ENCODE measurements at regions not wholly inside any gene's neighbourhood (a gene's known extent, or its start where the extent isn't known, plus 50 kb on each side); places are given as distances from the start of the nearest gene placed in this dataset.

DNA sequence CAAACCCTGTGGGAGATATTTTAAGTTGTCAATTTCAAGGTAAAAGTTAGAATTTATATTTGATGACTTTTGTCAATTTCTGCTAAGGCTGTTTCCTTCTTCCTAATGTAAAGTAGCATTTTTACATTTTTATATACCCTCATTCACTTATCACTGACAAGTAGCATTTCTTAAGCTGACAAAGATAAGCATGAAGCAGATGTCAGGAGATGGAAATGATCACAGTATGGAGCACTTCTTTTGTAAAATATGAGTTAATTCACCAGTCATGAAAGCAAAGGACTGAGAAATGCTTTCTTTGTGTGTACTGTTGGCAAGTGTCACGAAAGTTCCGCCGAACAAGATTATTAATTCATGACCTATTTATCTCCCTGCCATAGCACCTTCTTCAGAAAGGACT lies 503.9 kb downstream of the DNAJB9 start:
- DNase-seq (ENCODE audit: extremely low read depth in 1 of 11, low read depth in 9 of 11, low spot score in 4 of 11) = no peak

DNA sequence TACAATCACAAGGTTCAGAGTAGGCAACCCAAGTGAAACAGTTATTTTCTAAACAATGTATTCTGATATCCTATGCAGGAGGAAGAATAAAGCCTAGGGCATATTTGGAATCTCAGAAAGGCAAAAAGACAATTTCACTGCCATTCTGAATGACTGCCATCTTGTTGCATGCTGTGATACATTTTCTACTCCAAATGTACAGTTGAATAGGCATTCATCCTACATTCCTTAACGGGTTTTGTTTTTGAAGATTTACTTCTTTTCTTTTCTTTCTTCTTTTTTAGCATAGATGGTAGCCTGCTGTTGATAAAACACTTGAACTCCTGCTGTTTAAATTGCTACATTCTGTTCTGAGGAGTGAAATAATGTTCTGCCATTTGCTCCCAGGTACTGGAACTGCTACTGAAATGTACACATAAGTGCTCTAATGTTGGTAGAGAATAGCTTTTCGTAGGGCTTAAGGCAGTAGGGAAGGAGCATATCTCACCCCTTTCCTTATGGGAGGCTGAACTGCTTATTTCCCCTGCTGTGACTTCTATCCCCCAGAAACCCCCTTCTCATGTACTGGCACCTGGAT lies 506.8 kb downstream of the DNAJB9 start:
- no peak for DNase-seq (ENCODE audit: extremely low read depth in 1 of 11, low read depth in 9 of 11, low spot score in 4 of 11)

DNA sequence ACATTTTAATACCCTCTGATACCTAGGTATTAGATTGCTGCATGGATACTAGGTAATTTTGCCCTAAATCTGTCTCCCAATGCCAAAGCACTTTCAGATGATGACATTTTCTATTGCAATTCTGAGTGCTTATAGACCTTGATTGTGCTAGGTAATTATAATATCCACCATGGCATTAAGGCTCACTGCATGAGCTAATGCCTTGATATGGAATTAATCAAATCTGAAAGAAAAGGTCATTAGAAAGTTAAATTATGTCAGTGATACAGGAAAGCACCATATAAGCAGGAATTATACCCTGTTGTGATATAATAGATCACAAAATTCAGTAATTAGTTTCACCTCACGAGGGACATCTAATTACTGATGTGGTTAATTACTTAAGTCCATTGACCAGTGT lies 521.4 kb downstream of the DNAJB9 start:
- DNase-seq (ENCODE audit: extremely low read depth in 1 of 11, low read depth in 9 of 11, low spot score in 4 of 11) = no peak

DNA sequence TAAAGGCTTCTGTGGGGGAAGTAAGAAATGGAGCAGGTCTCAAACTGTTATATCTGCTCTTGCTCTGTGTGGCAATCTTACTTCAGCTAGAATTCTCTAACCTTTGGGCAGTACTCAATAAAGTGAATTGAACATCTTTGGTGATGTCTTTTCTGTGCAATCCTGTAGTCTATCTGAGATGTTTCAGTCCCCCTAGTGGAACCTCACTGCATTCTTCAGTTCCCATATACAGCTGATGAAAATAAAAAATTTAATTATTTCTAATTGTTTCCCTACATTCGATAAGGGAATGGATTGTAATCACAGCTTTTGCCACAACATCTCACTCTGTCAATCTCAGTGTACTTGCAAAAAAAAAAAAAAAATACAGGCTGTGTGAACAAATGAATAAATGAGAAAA lies 522.6 kb downstream of the DNAJB9 start:
- DNase-seq (ENCODE audit: extremely low read depth in 1 of 11, low read depth in 9 of 11, low spot score in 4 of 11) = no peak

DNA sequence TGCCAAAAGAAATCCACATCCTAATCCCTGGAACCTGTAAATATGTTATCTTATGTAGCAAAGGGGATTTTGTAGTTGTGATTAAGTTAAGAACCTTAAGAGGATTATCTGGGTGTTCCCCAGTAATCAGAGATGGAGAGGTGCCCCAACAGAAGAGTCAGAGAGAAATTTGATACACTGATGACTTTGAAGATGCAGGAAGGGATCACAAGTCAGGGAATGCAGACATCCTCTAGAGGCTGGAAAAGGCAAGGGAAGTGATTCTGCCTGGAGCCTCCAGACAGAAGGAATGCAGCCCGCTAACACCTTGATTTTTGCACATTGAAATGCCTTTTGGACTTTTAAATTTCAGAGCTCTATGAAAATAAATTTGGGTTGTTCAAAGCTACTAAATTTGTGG lies 531.7 kb downstream of the DNAJB9 start:
- no peak for DNase-seq (ENCODE audit: extremely low read depth in 1 of 11, low read depth in 9 of 11, low spot score in 4 of 11)

DNA sequence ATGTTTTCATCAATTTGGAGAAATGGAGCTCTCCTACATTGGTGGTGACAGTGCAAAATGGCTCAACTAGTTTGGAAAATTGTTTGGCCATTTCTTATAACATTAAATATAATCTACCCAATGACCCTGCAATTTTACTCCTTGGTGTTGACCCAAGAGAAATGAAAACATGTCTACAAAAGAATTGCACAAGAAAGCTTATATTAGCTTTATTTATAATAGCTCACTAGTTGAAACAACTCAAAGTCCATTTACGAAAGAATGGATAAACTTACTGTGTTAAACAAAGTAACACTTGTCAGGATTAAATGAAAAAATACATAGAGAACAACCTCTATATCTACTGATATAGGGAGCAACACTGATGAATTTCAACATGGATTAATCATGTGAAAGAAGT lies 539.9 kb downstream of the DNAJB9 start:
- no peak for DNase-seq (ENCODE audit: extremely low read depth in 1 of 11, low read depth in 9 of 11, low spot score in 4 of 11)

DNA sequence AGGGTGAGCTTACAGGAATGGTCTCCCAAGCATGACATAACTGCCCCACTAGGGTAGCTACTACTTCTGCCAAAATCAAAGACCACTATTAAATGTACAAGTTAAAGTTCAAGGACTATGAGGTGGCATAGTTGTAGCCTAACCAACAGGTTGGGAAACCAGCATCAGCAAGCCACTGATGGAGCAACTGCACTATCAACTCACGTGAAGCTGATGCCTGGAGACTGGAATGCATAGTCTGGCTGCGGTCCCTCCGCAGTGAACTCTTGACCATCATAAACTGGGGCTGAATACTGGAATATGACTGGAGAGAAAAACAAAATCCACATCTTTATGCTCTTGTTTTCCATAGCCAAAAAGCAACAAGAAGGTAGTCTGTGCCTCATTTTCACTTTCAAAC lies 541.4 kb downstream of the DNAJB9 start:
- no peak for DNase-seq (ENCODE audit: extremely low read depth in 1 of 11, low read depth in 9 of 11, low spot score in 4 of 11)

DNA sequence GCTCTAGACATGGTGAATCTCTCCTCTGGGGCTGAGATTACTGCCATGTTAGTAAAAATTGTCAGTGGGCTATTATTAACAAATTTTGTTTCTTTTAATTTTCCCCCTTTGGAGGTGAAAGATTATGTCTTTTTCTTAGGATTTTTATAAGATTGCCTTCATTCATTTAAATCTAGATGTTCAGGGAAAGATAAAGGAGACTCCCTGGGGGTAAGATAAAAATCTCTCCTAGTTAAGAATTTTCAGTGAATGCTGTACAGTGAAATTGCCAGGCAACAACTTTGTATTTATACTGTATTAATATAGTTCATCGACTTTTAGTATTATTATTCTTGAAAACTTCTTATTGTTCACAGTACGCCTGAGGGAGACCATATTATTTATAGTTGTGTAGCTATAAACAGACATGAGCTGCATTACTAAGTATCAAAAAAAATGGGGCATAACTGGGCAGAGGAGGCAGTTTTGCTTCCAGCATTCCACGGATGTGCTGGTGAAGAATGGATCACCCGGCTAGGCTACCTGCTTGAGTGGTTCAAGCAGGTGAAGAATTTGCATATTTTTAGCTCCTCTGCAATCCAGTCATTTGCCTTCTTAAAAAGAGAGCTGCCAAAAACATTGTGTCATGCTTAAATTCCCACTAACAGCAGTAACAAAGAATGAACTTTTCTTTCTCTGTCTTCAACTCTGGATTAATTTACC lies 552.1 kb downstream of the DNAJB9 start:
- no peak for DNase-seq (ENCODE audit: extremely low read depth in 1 of 11, low read depth in 9 of 11, low spot score in 4 of 11)

DNA sequence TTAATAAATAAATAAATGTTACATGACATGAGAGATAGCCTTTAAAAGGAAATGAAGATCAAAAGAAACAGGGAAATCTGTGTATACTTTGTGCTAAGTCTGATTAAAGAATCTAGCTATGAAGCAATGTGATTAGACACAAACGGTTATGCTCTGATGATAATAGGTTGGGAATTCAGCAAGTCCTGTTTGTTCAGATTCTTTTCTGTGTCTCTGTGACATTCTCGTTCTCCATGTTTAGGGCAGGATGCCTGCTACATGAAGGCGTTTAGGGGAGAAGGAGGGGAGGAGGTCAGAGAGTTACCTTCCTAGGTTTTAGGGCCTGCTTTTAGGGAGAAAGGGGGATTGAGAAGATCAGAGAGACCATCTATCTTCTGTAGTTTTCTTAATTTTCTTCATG lies 555.3 kb downstream of the DNAJB9 start:
- DNase-seq (ENCODE audit: extremely low read depth in 1 of 11, low read depth in 9 of 11, low spot score in 4 of 11) = no peak

DNA sequence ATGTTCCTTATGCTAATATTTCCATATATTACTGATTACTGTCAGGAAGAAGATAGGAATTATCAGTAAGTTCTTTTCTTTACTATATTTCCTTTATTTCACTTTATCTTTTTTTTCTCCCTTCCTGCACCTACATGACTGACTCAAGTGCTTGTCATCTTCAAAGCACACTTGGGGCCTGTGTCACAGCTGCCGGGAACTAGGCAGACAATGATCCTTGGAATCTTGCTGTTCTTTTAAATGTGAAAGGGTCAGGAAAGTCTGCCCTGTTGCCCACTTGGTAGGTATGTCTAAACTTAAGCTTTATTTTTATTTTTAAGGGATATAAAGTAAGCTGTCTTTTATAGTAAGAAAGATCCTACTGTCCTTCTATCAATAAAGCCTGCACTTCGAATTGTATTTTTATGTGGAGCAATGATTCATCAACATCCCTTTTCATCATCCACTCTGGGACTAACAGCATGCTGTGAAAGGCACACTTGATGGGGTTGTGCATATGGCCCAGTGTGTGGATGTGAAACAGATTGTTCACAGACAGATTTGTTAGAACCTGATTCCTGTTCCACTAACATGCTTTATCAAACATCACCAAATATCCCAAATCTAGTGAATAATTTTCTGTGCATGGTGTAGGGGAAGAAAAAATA lies 556.9 kb downstream of the DNAJB9 start:
- no peak for DNase-seq (ENCODE audit: extremely low read depth in 1 of 11, low read depth in 9 of 11, low spot score in 4 of 11)

DNA sequence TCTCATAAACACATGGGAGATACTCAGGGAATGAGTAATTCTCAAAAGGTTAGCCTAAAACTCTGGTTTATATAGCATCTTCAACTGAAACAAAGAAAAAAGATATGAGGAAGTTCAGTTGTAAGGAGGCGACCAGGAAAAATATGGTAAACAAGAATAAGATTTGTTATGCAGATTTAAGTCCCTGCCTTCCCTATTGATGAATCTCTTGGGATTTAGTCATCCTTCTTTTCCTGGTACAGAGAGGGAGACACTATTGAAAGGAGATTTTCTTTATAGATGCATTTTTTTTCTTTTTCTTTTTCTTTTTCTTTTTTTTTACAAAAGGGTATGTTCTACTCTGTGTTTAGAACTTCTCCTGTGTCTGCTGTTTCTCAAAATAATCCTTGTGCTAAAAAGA lies 557.5 kb downstream of the DNAJB9 start:
- no peak for DNase-seq (ENCODE audit: extremely low read depth in 1 of 11, low read depth in 9 of 11, low spot score in 4 of 11)

DNA sequence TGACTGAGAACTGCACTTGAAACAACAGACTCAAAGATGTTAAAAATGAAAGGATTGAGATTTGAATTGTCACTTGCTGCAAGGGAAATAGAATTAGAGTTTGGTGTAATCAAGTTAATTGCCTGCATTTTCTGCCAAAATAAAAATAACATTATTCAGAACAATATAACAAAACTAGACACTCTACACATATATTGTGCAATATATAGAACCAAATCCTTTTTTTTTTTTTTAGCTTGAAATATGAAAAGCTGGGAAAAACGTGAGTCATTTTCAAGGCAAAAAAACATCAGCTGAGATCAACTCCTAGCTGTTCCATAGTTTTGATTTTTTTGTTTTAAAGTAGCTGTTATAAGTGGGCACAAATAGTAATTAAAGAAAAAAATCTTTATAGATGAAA lies 561.5 kb downstream of the DNAJB9 start:
- DNase-seq (ENCODE audit: extremely low read depth in 1 of 11, low read depth in 9 of 11, low spot score in 4 of 11) = no peak

DNA sequence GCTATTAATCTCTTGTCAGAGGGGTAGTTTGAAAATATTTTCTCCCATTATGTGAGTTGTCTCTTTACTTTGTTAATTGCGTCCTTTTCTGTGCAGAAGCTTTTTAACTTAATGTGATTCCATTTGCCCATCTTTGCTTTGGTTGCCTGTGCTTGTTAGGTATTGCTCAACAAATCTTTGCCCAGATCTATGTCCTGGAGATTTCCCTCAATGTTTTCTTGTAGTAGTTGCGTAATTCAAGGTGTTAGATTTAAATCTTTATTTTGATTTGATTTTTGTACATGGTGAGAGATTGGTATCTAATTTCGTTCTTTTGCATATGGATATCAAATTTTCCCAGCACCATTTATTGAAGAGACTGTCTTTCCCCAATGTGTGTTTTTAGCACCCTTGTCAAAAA lies 567.2 kb downstream of the DNAJB9 start:
- no peak for DNase-seq (ENCODE audit: extremely low read depth in 1 of 11, low read depth in 9 of 11, low spot score in 4 of 11)

DNA sequence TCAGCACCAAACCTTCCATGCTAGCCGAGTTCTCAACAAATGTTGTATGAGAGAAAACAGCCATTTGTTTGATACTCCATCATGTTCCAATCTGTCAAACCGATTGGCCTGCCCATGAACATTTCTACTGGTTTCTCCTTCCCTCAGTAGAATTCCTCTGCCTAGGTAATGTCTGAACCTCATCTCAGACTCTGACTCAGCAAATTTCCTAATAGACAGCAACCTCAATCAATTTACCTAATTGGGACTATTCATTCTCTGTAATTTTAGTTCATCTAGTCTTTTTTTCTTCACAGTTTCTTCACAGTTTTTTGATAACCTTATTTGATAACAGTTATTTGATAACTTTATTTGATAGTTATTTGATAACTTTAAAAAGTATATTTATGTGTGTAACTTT lies 585.1 kb downstream of the DNAJB9 start:
- no peak for DNase-seq (ENCODE audit: extremely low read depth in 1 of 11, low read depth in 9 of 11, low spot score in 4 of 11)

DNA sequence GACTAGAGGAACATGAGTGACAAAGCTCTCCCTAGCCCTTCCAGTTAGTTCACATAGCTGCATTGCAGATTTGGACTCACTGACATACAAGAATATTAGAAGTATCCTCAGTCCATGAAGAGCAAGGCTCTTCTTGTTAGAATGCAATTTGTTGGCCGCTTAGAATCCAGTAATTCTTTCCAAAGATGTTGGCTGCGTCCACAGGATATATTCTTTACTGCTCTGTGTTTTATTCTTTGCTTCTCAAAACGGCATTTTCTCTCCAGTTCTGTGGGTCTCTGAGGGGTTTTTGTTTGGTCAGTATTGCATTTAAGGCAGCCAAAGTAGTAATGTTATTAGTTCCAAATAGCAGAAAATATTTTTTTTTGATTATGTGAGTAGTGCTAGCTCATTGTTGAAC lies 588.6 kb downstream of the DNAJB9 start:
- no peak for DNase-seq (ENCODE audit: extremely low read depth in 1 of 11, low read depth in 9 of 11, low spot score in 4 of 11)

DNA sequence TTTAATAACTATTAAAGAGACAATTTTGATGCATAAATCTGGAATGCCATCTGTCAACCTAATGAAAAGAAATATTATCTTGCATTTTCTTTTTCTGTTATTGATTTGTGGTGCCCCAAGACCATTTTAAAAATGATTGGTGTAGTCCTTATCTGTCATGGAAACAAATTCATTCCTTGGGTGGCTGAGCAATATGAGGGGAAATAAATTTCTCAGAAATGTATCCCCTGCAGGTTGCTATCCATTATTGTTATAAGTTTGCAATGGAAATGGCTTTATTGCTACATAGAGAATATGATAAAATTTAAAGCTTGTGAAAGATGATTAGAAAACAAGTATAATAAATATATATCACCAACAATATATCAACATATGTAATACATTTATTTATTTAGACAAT lies 607.0 kb downstream of the DNAJB9 start:
- DNase-seq (ENCODE audit: extremely low read depth in 1 of 11, low read depth in 9 of 11, low spot score in 4 of 11) = no peak

DNA sequence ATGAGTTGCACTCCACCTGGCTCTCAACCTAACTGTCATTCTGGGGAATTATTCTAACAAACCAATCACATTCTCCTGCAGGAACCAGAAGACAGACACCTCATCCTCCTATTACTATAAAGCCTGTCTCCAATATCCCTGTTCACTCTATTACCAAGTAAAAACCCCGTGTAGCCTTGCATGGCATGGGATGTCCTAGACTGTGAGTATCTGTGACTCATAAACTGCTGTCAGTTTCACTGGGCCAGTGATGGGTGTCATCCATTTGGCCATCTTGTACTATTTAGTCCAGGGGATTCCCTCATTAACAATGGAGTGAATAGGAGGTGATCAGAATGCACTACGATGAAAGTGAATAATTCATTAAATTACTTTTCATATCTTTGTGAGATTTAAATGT lies 608.7 kb downstream of the DNAJB9 start:
- no peak for DNase-seq (ENCODE audit: extremely low read depth in 1 of 11, low read depth in 9 of 11, low spot score in 4 of 11)

DNA sequence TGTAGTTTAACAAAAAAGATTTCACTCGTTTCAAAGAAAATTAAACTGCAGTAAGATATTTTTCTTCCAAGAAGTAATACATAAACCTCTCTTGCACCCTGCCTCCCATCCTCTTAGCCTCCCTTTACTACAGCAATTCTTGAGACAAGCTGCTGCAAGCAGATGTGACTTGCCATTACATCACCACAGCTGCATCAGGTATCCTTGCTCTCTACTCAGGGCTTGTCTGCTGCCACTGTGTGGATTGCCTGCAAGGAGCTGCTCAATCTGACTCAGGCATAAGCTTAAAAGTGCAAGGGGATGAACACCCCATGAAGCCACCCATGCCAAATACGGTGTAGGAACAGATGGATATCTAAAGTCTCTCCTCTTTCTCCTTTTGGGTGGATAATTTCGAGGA lies 609.9 kb downstream of the DNAJB9 start:
- no peak for DNase-seq (ENCODE audit: extremely low read depth in 1 of 11, low read depth in 9 of 11, low spot score in 4 of 11)

DNA sequence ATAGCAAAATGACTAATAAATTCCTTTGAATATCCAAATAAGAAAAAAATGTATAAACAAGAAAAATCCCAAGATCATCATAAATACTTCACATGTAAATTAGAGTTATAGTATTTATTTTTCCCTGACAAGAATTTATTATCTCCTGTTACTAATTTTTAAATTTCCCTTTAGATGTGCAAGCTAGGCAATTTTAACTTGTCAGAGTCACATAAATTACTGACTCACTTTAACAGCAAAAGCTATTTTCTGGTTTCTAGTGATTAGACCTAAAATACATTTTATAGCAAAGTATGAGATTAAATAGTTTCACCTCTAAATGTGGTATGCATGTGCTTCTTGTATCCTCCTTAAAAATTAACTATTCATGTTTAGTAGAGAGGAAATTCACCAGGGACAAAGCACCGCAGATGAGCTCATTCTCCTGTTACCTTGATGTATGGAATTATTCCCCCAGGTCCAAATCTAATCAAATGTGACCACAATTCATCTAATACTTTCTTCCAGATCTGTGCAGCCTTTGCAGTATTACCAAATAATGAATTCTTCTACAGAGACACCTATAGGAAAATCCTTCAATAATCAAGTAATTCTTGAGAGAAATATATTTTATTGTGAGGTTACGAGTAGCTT lies 621.2 kb downstream of the DNAJB9 start:
- no peak for DNase-seq (ENCODE audit: extremely low read depth in 1 of 11, low read depth in 9 of 11, low spot score in 4 of 11)

DNA sequence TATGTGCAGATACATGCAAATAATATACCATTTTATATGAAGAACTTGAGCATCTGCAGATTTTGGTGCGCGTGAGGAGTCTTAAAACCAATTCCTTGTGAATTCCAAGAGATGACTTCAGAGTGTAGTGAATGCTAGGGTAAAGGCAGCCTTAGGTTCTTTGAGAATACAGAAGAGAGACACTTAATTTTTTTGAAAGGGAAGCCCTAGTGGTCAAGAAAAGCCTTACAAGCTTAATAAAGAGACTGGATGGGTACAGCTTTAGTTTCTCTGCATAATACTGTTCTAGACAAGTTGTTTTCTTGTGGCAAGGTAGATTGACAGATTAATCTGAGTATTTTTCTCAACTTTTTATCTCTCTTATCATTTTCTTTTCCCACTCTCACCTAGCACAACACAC lies 636.5 kb downstream of the DNAJB9 start:
- DNase-seq (ENCODE audit: extremely low read depth in 1 of 11, low read depth in 9 of 11, low spot score in 4 of 11) = no peak
